IMR-90 (cell line): ENCODE measurements at regions not wholly inside any gene's neighbourhood (a gene's known extent, or its start where the extent isn't known, plus 50 kb on each side); places are given as distances from the start of the nearest gene placed in this dataset.
"Not testable (repeated sequence)": the region's sequence is repeated elsewhere in the genome, so short reads cannot be mapped to it uniquely, and the experiment has no call there.

Experiments
- ATAC-seq: fragments of 200-7000 bp; cut with Tn5 transposase; 2 replicates; pipeline ENCODE4 v1.9.1; 2020; ENCODE audit warnings: low read depth, mild to moderate bottlenecking, moderate library complexity
- BruUV-seq: library from RNA; stranded (reverse); fragments of 400-500 nt; replicated peaks from 2 replicates; lab custom pipeline; 2021; lab: Mats Ljungman, UMichigan
- CTCF ChIA-PET: fragments of 300-600 bp; formaldehyde crosslinking; extraction: SDS; loops from one replicate; lab custom pipeline; 2021; ENCODE audit warnings: antibody characterized with exemption; lab: Yijun Ruan, JAX
- POLR2A ChIA-PET: fragments of 300-600 bp; sonication (Branson Sonifier 250); formaldehyde crosslinking; loops from one replicate; lab custom pipeline; 2022; ENCODE audit warnings: antibody characterized with exemption; ENCODE audit not compliant: unreplicated experiment; lab: Charles Lee
- DNase-seq: peaks from one replicate; pipeline ENCODE4 v3.0.0; 2013
- H2AFZ ChIP-seq: replicated peaks from 2 replicates; pipeline ENCODE3; 2013; ENCODE audit warnings: low read length, mild to moderate bottlenecking; ENCODE audit not compliant: poor library complexity
- H2AK5ac ChIP-seq: 2 replicates; pipeline ENCODE4 v1.6.1; 2013; ENCODE audit warnings: low read depth, low read length, inconsistent platforms
- H2AK9ac ChIP-seq: replicated peaks from 2 replicates; pipeline ENCODE3; 2013; ENCODE audit warnings: mild to moderate bottlenecking, low read depth, low read length, moderate library complexity; ENCODE audit not compliant: poor library complexity
- H2BK120ac ChIP-seq: 2 replicates; pipeline ENCODE4 v1.6.1; 2013; ENCODE audit warnings: low read depth, low read length, inconsistent platforms
- H2BK15ac ChIP-seq: 3 replicates; pipeline ENCODE4 v1.6.1; 2013; ENCODE audit warnings: low read depth, low read length, inconsistent platforms
- H2BK20ac ChIP-seq: 2 replicates; pipeline ENCODE4 v1.6.1; 2013; ENCODE audit warnings: low read depth, mild to moderate bottlenecking, inconsistent platforms, low read length, moderate library complexity
- H2BK5ac ChIP-seq: 2 replicates; pipeline ENCODE4 v1.6.1; 2013; ENCODE audit warnings: mild to moderate bottlenecking, low read depth, low read length, inconsistent platforms; ENCODE audit not compliant: poor library complexity, severe bottlenecking
- H3K14ac ChIP-seq: replicated peaks from 2 replicates; pipeline ENCODE4 v1.6.1; 2013; ENCODE audit warnings: low read depth, low read length, inconsistent platforms
- H3K18ac ChIP-seq: 2 replicates; pipeline ENCODE4 v1.6.1; 2013; ENCODE audit warnings: low read depth, low read length, control low read depth
- H3K23ac ChIP-seq: 2 replicates; pipeline ENCODE4 v1.6.1; 2013; ENCODE audit warnings: low read depth, low read length, inconsistent platforms
- H3K27ac ChIP-seq: 2 replicates; pipeline ENCODE4 v1.5.1; 2013; ENCODE audit warnings: mild to moderate bottlenecking, control low read depth, low read length; ENCODE audit not compliant: insufficient read depth
- H3K27me3 ChIP-seq: 2 replicates; pipeline ENCODE4 v1.6.1; 2013; ENCODE audit warnings: low read length; ENCODE audit not compliant: control insufficient read depth, insufficient read depth
- H3K36me3 ChIP-seq: 2 replicates; pipeline ENCODE4 v1.6.1; 2013; ENCODE audit warnings: low read length, mixed read lengths; ENCODE audit not compliant: control insufficient read depth, insufficient read depth
- H3K4ac ChIP-seq: 2 replicates; pipeline ENCODE4 v1.6.1; 2013; ENCODE audit warnings: low read depth, low read length, inconsistent platforms
- H3K4me1 ChIP-seq: 2 replicates; pipeline ENCODE4 v1.6.1; 2013; ENCODE audit warnings: low read length, mixed read lengths; ENCODE audit not compliant: control insufficient read depth, insufficient read depth
- H3K4me2 ChIP-seq: 2 replicates; pipeline ENCODE4 v1.6.1; 2013; ENCODE audit warnings: low read depth, mild to moderate bottlenecking, control low read depth, low read length, moderate library complexity
- H3K4me3 ChIP-seq: 2 replicates; pipeline ENCODE4 v1.5.1; 2013; ENCODE audit warnings: low read depth, mild to moderate bottlenecking, control low read depth, low read length, moderate library complexity; ENCODE audit not compliant: insufficient read depth
- H3K56ac ChIP-seq: 2 replicates; pipeline ENCODE4 v1.6.1; 2013; ENCODE audit warnings: low read length, inconsistent platforms; ENCODE audit not compliant: insufficient read depth; ENCODE audit errors: extremely low read depth
- H3K79me1 ChIP-seq, 2 experiments: 2 replicates each; pipeline ENCODE4 v1.6.1; 2013; ENCODE audit warnings: low read length in 2 of 2, inconsistent platforms in 1 of 2, low read depth in 1 of 2
- H3K9ac ChIP-seq: 2 replicates; pipeline ENCODE4 v1.6.1; 2013; ENCODE audit warnings: low read depth, low read length, control low read depth
- H3K9me1 ChIP-seq: 2 replicates; pipeline ENCODE4 v1.6.1; 2013; ENCODE audit warnings: low read length, inconsistent platforms; ENCODE audit not compliant: insufficient read depth
- H3K9me3 ChIP-seq: 2 replicates; pipeline ENCODE4 v1.6.1; 2013; ENCODE audit warnings: low read length; ENCODE audit not compliant: control insufficient read depth, insufficient read depth
- H4K20me1 ChIP-seq: 2 replicates; pipeline ENCODE4 v1.6.1; 2013; ENCODE audit warnings: low read length, inconsistent platforms; ENCODE audit not compliant: insufficient read depth
- H4K5ac ChIP-seq: 2 replicates; pipeline ENCODE4 v1.6.1; 2013; ENCODE audit warnings: mild to moderate bottlenecking, low read depth, low read length, control low read depth
- H4K8ac ChIP-seq, 2 experiments: 2 replicates each; pipeline ENCODE4 v1.6.1; 2013; ENCODE audit warnings: low read depth in 2 of 2, low read length in 2 of 2, control low read depth in 1 of 2, inconsistent platforms in 1 of 2
- H4K91ac ChIP-seq: 2 replicates; pipeline ENCODE4 v1.6.1; 2013; ENCODE audit warnings: low read depth, low read length, inconsistent platforms; ENCODE audit not compliant: insufficient read depth
- WGBS, 2 experiments: methylation state at CpG; one replicate each; pipeline versions ENCODE4 v1.1.5 to v1.1.7; 2013; ENCODE audit warnings: missing lambda C conversion rate in 2 of 2; ENCODE audit not compliant: insufficient read length in 1 of 2; ENCODE audit errors: extremely low coverage in 2 of 2; 5-methylcytosine and 5-hydroxymethylcytosine counted together
- dilution Hi-C: fragments of 300-500 bp; cut with HindIII; formaldehyde crosslinking; loops from one replicate; pipeline ENCODE4 v1.14.3; 2018; ENCODE audit warnings: low sequenced_read_pairs; ENCODE audit not compliant: unreplicated experiment
- in situ Hi-C: fragments of 300-500 bp; cut with MboI; formaldehyde crosslinking; loops from 3 replicates; pipeline ENCODE4 v1.14.3; 2019; ENCODE audit warnings: low sequenced_read_pairs, inconsistent platforms, mixed read lengths
- intact Hi-C: fragments of 100-400 bp; cut with micrococcal nuclease; formaldehyde crosslinking; loops from 2 replicates; pipeline ENCODE4 v1.10.0; 2022

DNA sequence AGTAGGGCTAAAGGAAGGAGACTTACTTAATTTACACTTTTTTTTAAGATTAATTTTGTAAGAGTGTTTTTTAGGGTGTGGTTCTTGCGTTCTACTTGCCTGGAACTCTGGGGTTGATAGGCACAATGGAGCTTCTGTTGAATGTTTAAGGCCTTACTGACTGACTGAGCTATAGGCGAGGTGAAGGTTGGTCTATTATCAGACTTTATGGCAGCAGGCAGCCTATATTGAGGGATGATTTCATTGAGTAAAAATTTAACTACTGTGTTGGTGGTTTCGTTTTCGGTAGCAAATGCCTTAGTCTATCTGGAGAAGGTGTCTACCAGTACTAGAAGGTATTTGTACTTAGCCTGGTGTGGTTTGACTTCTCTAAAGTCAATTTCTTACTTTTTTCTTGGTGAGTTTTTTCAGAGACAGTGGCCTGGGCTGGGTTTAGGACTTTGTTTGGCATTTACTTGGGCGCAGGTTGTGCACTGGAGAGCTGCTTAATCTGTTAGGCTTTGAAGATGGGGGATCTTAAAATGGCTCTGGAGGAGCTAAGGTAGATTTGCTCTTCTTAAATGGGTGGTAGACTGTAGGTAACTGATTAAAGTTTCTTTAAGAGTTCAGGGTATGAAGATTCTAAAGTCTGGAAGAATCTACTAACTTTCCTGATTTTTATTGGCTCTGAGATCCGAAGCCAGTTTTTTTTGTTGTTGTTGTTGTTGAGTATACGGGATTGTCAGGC, 164.5 kb upstream of the CCZ1B start:
- in situ Hi-C loops, H3K4me1 ChIP-seq, H3K27ac ChIP-seq, H3K9me3 ChIP-seq, H3K4ac ChIP-seq, BruUV-seq, H3K9ac ChIP-seq, H4K5ac ChIP-seq, H2AK9ac ChIP-seq, dilution Hi-C loops, DNase-seq, H3K36me3 ChIP-seq, H3K14ac ChIP-seq, H3K4me3 ChIP-seq, H2BK15ac ChIP-seq, H2AFZ ChIP-seq, H2AK5ac ChIP-seq, CTCF ChIA-PET, H3K4me2 ChIP-seq, ATAC-seq, H3K23ac ChIP-seq, H2BK5ac ChIP-seq, H2BK20ac ChIP-seq, H3K9me1 ChIP-seq, POLR2A ChIA-PET, H4K20me1 ChIP-seq, H4K91ac ChIP-seq, H4K8ac ChIP-seq, H2BK120ac ChIP-seq, H3K56ac ChIP-seq, H3K79me1 ChIP-seq, H3K27me3 ChIP-seq, intact Hi-C loops, H3K18ac ChIP-seq: not testable (repeated sequence)
- WGBS, 2 experiments, result 33% methylated on average over 1 of the region's 7 CpGs; no CpG with 5 or more reads in 1 of the 2 experiments

- H3K79me1 ChIP-seq, H3K14ac ChIP-seq, H3K56ac ChIP-seq, H2BK5ac ChIP-seq, in situ Hi-C loops, H3K18ac ChIP-seq, H3K4me3 ChIP-seq, H3K4me1 ChIP-seq, H3K4me2 ChIP-seq, H2BK20ac ChIP-seq, H3K23ac ChIP-seq, H3K9me3 ChIP-seq, POLR2A ChIA-PET, H3K9me1 ChIP-seq, H2AK5ac ChIP-seq, H2AK9ac ChIP-seq, H4K5ac ChIP-seq, H3K4ac ChIP-seq, H4K91ac ChIP-seq, H4K20me1 ChIP-seq, dilution Hi-C loops, H2AFZ ChIP-seq, H3K27me3 ChIP-seq, H3K9ac ChIP-seq, H2BK15ac ChIP-seq, intact Hi-C loops, ATAC-seq, DNase-seq, H2BK120ac ChIP-seq, H4K8ac ChIP-seq, BruUV-seq, CTCF ChIA-PET, H3K36me3 ChIP-seq, H3K27ac ChIP-seq: not testable (repeated sequence)
- 15% methylated on average over 6 of the region's 13 CpGs; no CpG with 5 or more reads in 1 of the 2 experiments for WGBS, 2 experiments
These were observed 165.1 kb upstream of the CCZ1B start for GRCh38 chr7:6991169-6991611.
